NCI-H1694 treated with DMSO at 0.1 percent for 48 hours (cell line): ENCODE measurements at regions not wholly inside any gene's neighbourhood (a gene's known extent, or its start where the extent isn't known, plus 50 kb on each side); places are given as distances from the start of the nearest gene placed in this dataset.

Source experiments
- DNase-seq: peaks from one replicate; lab custom pipeline; 2025; lab: John Stamatoyannopoulos, UW

DNA sequence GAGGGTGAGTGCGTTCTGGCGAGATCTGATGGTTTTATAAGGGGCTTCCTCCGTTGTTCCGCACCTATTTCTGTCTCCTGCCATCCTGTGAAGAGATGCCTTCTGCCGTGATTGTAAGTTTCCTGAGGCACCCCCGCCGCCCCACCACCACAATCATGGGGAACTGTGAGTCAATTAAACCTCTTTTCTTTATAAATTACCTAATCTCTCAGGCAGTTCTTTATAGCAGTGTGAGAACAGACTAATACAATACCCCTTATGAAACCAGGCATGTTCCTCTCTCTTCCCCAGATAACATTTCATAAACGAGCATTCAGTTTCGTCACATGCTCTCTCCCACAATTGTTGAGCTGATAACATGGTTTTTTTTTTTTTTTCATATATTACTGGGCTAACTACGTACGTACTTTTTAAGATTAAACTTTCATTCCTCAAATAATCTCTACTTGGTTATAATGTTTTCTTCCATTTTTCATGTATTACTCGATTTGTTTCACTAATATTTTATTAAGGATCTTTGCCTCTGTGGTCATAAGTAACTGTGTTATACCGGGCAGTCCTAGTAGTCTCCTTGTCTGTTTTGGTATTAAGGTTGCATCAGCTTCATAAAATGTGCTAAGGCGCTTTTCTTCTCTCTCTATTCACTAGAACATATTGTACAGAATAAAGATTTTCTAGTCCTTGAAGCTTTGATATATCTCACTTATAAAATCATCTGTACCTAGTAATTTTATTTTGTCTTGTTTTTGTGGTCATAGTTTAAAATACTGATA, 64.9 kb upstream of the MVB12B start:
- no peak for DNase-seq

DNA sequence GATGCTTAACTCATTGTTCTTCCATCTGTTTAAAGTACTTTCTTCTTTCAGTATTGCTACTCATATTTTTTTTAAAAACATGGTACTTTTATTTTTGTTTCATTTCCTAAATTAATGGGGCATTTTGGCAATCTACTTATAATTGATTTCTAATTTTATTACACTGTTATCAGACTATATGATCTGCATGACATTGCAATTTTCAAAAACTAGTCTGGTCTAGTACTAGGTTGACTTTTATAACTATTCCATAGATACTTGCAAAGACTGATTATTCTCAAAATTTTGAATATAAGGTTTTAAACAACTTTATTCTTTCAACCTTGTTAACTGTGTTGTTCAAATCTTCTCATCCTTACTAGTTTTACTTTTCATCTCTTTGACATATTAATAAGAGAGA, 63.9 kb upstream of the MVB12B start:
- no peak for DNase-seq

DNA sequence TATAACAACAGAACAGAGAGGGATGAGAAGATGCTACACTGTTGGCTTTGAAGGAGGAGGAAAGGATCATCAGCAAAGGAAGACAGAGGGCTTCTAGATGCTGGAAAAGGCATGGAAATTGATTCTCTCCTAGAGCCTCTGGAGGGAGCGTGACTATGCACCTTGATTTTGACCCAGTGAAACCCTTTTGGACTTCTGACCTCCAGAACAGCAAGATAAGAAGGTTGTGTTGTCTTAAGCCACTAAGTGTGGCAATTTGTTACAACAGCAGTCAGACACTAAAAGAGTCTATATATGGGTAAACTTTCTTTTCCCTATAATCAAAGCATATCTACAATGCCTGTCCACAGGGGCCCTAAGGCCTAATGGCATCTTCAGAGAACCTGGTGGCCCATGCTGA, 56.1 kb upstream of the MVB12B start:
- DNase-seq, result no peak

DNA sequence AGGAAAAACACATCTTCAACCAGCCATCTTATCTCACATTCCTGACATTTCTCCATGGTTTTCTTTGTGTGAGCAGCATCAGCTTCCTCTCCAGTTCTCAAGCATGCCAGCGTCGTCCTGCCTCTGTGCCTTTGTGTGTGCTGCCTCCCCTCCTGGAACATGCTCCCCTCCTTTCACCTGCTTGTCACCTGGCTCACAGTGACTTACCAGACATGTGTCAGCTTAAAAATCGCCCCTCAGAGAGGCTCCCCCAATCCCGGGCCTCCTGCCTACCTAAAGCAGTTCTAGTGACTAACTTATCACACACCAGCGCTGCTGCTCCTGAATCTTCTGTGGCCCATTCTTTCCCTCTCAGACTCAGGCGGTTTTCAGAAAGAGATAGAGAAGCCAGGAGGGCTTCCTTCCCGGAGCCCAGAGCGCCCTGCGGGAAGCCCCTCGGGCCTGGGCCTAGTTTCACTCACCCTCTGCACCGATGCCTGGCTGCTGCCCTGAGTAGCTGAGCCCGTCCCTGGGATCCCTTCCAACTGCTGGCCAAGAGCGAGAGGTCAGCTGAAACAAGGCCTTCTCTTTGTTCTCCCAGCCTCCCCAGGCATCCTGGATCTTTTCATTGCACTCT, 51.1 kb upstream of the MVB12B start:
- no peak for DNase-seq

DNA sequence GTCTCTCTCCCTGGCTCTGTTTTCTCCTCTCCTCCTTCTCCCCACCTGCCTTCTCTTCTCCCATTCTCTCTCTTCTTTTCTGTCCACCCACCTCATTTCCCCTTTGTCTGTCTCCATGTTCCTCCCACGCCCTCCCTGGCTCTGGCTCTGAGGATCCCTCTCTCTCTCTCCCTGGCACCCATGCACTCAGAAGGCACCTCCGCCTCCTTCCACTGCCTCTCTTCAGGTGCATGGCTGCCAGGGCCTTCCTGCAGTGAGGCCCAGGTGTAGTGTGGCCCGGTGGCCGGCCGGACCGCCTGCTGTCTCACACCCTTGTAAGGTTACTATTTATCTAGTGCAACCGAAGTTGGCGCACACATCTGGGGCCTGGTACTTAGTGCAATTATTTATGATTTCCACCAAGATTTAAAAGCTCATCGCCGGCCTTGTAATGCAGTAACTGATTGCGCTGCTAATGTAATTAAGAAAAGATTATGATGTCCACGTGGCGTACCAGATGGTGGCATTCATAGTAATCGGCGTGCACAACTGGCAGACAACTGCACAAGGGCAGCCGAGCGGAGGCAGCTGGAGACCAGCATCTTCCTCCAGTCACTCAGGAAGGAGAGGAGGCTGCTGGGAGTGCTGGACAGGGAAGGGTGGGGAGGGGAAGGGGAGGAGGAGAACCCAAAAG, 50.4 kb upstream of the MVB12B start:
- no peak for DNase-seq
